ENCODE measurements at regions not wholly inside any gene's neighbourhood (a gene's known extent, or its start where the extent isn't known, plus 50 kb on each side); places are given as distances from the start of the nearest gene placed in this dataset.
"Not testable (repeated sequence)": the region's sequence is repeated elsewhere in the genome, so short reads cannot be mapped to it uniquely, and the experiment has no call there.

- no peak for DNase-seq
Measured at GRCh38 chrX:44674906-44675305, 132.2 kb upstream of the FUNDC1 start.

DNA sequence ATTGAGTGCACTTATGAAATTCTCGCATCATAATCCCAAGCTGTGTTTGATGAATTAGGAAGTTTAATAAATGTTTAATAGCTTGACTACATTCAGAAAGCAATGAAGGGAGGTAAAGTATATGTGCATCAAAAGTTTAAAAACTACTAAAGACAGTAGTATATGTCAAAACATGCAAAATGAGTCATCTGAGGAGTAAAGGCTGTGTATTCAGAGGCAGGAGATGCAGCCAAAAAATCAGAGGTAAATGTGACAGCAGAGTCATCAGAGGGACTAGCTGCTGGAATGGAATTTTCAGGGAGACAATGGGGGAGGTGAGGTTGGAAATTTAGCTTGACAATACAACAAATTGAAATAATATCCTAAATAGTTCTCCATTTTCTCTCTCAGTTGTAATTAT lies 127.0 kb upstream of the FUNDC1 start:
- no peak for DNase-seq

DNA sequence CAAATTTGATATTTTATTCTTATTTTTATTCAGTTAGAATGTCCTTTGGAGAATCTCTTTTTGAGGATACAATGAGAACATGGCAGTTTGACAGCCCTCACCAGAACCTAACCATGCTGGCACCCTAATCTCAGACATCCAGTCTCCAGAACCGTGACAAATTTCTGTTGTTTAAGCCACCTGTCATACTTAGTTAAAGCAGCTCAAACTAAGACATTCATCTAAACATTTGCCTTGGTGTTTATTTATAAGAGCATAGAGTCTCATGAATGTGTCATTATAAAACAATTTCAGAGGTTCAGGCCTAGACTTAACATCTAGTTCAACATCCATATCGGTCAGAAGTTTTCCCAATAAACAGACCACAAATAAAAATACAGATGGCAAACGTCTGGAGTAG lies 125.1 kb upstream of the FUNDC1 start:
- DNase-seq: no peak

GRCh38 chrX:44657718-44658246 lies 115.1 kb upstream of the FUNDC1 start:
- DNase-seq: not testable (repeated sequence)

GRCh38 chrX:44651358-44651757 lies 108.7 kb upstream of the FUNDC1 start:
- no peak for DNase-seq

DNA sequence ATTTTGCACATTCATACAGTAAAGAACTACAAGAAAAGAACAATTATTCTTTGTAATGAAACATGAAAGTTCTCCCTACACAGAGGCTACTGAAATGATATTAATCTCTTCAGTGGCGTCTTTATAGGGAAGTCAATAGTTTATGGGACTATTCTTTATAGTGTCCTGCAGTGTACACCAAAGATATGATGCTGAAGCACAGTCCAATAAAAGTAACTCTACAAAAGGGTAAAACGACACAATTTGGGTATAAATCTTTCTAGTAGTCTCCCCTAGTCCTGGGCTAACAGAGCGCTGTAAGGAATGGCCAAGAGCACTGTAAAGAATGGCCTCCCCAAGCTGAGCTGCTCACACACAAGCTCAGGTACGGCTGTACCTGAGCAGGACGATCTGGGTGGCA lies 101.1 kb upstream of the FUNDC1 start:
- no peak for DNase-seq

DNA sequence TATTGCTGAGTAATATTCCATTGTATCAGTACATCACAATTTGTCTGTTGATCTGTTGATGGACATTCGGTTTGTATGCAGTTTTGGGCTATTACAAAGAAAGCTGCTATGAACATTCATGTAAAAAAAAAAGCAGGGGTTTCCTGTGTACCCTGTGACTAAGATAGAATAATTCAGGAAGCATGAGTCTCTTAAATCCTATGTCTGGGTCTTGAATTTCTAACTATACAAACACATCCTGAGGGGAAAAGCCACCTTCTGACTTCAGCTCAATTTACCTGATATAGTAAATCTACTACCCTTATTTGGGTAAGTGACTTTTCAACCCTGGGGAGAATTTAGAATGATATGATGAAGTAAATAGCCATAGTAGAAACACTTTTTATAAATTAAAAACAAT lies 94.6 kb upstream of the FUNDC1 start:
- no peak for DNase-seq

GRCh38 chrX:44621078-44621477 lies 78.4 kb upstream of the FUNDC1 start:
- DNase-seq: no peak

- DNase-seq: no peak
Measured at GRCh38 chrX:44619039-44619438, 76.4 kb upstream of the FUNDC1 start.

GRCh38 chrX:44596277-44596676 lies 53.6 kb upstream of the FUNDC1 start:
- peak; percentile 4 to 53 for DNase-seq
